Activated CD4-positive, alpha-beta T cell treated with anti-CD3 and anti-CD28 coated beads, Interleukin-2, amount 50 U/mL, for 16 hours (primary cell): ENCODE measurements at regions not wholly inside any gene's neighbourhood (a gene's known extent, or its start where the extent isn't known, plus 50 kb on each side); places are given as distances from the start of the nearest gene placed in this dataset.

Source experiments
- DNase-seq: peaks from one replicate; pipeline ENCODE4 v3.0.0-alpha.2; 2020

- no peak for DNase-seq
Observed at GRCh38 chr2:134193006-134193405, 60.9 kb upstream of the MGAT5 start.

GRCh38 chr2:134194519-134194918 lies 59.4 kb upstream of the MGAT5 start:
- DNase-seq, result no peak

DNA sequence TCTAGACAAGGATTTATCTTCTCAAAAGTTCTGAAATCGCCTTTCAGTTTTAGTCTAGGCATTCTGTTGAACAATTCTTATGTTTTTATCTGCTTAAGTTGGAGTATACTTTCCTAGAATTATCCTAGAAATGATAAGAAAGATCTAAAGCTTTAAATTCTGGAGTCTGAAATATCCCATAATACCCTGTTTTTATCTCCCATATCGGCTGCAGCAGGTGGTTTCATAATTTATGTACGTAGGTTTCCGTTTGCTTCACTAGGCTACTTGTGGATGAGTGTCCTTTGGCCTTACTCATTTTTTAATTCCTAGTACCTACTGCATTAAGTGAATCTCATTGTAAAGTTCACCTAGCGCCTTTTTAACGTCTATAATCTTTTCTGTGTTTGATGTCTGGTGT lies 58.5 kb upstream of the MGAT5 start:
- peak; percentile 24 for DNase-seq

DNA sequence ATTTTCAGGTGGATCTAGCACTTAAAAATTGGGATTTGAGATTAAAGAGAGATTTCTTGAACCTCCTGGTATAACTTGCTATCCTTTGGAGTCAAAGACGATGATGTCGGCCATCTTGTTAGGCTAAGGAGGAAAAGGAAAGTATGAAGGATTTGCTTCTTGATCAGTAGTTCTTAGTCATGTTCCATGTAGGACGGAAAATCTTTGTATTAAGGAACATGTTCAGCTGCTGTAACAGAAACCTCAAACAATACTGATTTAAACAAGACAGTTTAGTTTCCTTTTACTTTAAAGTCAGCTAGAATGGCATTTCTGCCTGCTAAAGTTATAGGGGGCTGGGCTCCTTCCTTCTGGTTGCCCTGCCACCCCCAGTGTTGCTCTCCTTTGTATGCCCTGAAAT lies 56.4 kb upstream of the MGAT5 start:
- DNase-seq, result peak; percentile 20

GRCh38 chr2:134198006-134198634 lies 55.8 kb upstream of the MGAT5 start:
- DNase-seq, result no peak

GRCh38 chr2:134199123-134199522 lies 54.7 kb upstream of the MGAT5 start:
- no peak for DNase-seq

DNA sequence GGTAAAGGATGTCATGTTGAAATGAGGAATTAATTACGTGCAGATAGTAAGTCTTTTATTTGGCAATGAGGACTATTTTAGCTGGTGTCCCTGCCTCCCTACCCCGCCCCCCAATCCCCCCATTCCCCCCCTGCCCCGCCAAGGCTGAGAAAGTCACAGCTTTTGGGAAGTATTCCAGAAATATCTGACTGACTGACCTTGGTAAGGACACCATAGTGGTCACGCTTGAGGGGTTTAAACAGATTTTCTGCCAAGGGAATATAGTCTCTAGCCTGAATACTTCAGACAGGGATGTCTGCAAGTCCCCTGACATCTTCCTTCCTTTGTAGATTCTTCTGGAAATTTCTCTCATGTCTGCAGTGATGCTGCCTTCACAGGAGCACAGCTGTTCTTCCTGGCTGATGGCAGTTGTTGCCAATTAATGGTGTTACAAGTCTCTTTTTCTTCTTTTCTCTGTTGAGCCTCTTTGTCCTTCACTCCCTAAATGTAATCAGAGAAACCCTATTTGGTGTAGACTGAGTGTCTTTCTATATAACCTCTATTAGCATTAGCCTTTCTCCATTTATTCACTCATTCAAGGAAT lies 53.7 kb upstream of the MGAT5 start:
- no peak for DNase-seq

DNA sequence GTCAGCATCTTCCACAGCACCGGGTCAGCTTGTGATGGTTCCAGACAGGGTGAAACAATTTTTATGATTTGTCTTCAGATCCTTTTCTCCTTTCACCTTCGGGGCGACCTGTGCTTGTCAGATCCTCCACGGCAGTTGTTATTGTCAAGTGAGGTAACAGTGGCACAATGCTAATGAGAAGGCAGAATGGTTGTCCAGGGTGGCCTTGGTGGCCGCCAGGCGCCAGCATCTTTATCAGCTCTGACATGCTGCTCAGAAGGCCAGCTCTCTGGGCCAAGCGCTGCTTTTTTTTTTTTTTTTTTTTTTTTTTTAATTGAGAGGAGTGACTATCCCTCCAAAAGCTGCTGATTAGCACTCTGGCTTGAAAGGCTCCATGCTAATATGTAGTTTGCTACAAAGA lies 52.3 kb upstream of the MGAT5 start:
- DNase-seq, result no peak

DNA sequence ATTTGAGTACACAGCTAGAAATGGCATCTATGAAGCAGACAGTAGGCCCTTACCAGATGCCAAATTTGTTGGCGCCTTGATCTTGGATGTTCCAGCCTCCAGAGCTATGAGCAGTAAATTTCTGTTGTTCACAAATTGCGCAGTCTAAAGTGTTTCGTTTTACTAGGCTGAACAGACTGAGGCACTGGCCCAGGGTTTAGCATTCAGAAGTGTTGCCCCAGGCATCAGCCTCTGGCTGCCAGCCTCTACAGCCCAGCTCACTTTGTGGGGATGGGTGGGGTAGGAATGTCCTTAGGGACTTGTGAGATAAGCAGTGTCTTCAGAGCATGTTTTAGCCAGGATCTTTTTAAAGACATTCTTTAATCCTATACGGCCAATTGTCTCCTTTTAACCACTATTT lies 51.5 kb upstream of the MGAT5 start:
- DNase-seq, result no peak

DNA sequence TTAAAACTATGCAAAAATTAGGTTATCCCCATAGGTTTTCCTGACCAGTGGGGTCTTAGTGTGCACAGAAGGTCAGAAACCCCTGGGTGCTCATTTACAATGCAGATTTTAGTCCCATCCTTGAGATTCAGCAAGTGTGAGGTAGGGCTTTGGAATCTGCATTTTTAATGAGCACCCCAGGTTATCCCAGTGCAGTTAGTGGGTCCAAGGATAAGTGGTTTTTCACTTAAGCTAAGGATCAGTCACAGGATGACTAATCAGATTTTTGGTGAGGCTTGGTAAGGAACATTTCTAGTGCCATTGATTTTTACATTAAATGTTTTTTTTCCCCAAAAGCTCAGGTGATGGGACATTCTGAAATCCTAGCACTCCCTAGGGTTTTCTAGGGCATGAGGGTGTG lies 50.7 kb upstream of the MGAT5 start:
- DNase-seq, result no peak
